ENCODE measurements at regions not wholly inside any gene's neighbourhood (a gene's known extent, or its start where the extent isn't known, plus 50 kb on each side); places are given as distances from the start of the nearest gene placed in this dataset.
A peak's percentile ranks its signal among the peaks of the same experiment; 100 is the strongest.

DNA sequence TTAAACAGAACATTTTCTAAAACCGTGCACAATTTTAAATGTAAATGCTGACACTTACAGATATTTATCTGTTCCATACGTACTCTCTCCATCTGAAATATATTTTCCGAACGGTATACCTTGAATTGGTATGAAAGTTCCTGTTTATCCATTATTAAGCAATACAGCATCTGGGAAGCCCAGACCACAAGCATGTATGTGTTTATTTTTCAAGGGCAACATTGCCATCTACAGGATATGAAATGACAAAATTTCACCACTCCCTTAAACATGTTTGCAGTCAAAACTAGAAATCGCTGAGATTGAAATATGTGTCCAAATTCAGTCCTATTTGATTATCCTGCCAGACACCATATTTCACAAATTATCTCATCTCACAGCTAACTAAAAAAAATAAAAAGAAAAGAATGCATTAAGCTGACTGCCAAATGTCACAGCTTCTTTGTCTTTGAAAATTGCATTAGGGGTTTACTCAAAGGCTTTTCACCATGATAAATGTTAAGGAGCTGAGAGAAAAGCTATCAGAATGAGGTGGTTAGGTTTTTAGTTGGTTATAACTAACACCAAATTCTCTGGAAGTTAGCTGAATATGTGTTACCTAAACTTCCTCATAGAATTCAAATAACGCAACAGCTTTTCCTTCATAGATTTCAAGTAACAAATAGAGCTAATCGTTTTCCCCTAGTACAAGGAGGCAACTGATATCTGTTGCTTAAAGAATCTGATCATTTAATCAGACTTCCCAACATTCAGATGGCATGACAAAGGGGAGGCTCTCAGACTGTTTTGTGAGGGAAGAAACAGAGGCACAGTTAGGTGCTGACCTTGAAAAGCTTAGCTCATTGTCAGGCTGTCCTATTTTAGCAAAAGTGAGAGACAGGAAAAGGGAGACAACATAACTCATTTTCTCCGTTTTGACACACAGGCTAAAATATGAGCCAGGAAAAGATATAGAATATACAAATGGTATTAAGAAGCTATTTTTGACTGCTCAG is 533.1 kb downstream of the TBL1XR1 start:
- TF ChIP-seq EZH2 (IDR thresholded peaks at IDR 0.05) (no peak), POLR2AphosphoS5 (IDR thresholded peaks at IDR 0.05; ENCODE audit: borderline replicate concordance, low read depth, low read length) (no peak), FOXP2 (optimal IDR thresholded peaks at IDR 0.05; ENCODE audit: control extremely low read depth, extremely low read length, insufficient read depth) (peak; percentile 60)
